B cell (primary cell): ENCODE measurements at regions not wholly inside any gene's neighbourhood (a gene's known extent, or its start where the extent isn't known, plus 50 kb on each side); places are given as distances from the start of the nearest gene placed in this dataset.

Experiments
- ATAC-seq: fragments of 200-7000 bp; cut with Tn5 transposase; one replicate; pipeline ENCODE4 v1.10.0; 2021; ENCODE audit warnings: low read depth, mild to moderate bottlenecking, moderate number of reproducible peaks, moderate library complexity
- CTCF ChIA-PET: fragments of 350-600 bp; sonication (Branson Sonifier 250); formaldehyde crosslinking; loops from one replicate; lab custom pipeline; 2021; ENCODE audit warnings: antibody characterized with exemption, inconsistent platforms; lab: Charles Lee
- POLR2A ChIA-PET: fragments of 350-600 bp; sonication (Branson Sonifier 250); formaldehyde crosslinking; loops from one replicate; lab custom pipeline; 2021; ENCODE audit warnings: antibody characterized with exemption; lab: Charles Lee
- DNase-seq: peaks from one replicate; pipeline ENCODE4 v3.0.0; 2013
- H2AFZ ChIP-seq: 2 replicates; pipeline ENCODE4 v1.6.1; 2012; ENCODE audit warnings: mild to moderate bottlenecking, low read depth, low read length; ENCODE audit not compliant: insufficient read depth, poor library complexity, severe bottlenecking
- H3K27ac ChIP-seq, 2 donors: 1 replicate in 1 of 2; 2 replicates in 1 of 2; pipeline ENCODE4 v1.5.1; 2012 to 2013; ENCODE audit warnings: low read length in 2 of 2, mild to moderate bottlenecking in 2 of 2, moderate library complexity in 1 of 2
- H3K27me3 ChIP-seq, 4 experiments: fragments of 200-600 bp in 1 of 4; sonication (generic) in 1 of 4; replicated peaks in 1 of 4; 1 replicate in 2 of 4; 2 replicates in 2 of 4; pipeline versions ENCODE4 v1.6.1 to v1.7.0; 2013 to 2016; ENCODE audit warnings: low read length in 3 of 4, mild to moderate bottlenecking in 2 of 4, mixed read lengths in 1 of 4, moderate library complexity in 1 of 4; ENCODE audit not compliant: insufficient read depth in 4 of 4, control insufficient read depth in 3 of 4; ENCODE audit errors: control extremely low read depth in 1 of 4
- H3K36me3 ChIP-seq, 2 experiments: replicated peaks in 1 of 2; 1 replicate in 1 of 2; 2 replicates in 1 of 2; pipeline versions ENCODE4 v1.6.1 to v1.7.1; 2013; ENCODE audit warnings: low read length in 1 of 2; ENCODE audit not compliant: insufficient read depth in 2 of 2, control insufficient read depth in 1 of 2; ENCODE audit errors: control extremely low read depth in 1 of 2, extremely low read depth in 1 of 2
- H3K4me1 ChIP-seq, 2 donors: fragments of 200-600 bp in 1 of 2; sonication (generic) in 1 of 2; 1 replicate in 1 of 2; 2 replicates in 1 of 2; pipeline versions ENCODE4 v1.5.1 to v1.6.1; 2013 to 2017; ENCODE audit warnings: low read length in 2 of 2; ENCODE audit not compliant: control insufficient read depth in 2 of 2, insufficient read depth in 2 of 2
- H3K4me2 ChIP-seq: replicated peaks from 2 replicates; pipeline ENCODE3; 2012; ENCODE audit warnings: mild to moderate bottlenecking, low read depth, low read length; ENCODE audit not compliant: poor library complexity, severe bottlenecking
- H3K4me3 ChIP-seq, 5 experiments: fragments of 200-600 bp in 1 of 5; sonication (generic) in 1 of 5; 1 replicate in 3 of 5; 2 replicates in 2 of 5; pipeline versions ENCODE4 v1.5.1 to v1.7.0; 2011 to 2016; ENCODE audit warnings: low read length in 4 of 5, mild to moderate bottlenecking in 4 of 5, low read depth in 2 of 5, control low read depth in 1 of 5, moderate library complexity in 1 of 5; ENCODE audit not compliant: insufficient read depth in 1 of 5; ENCODE audit errors: control extremely low read depth in 1 of 5, extremely low read depth in 1 of 5
- H3K79me2 ChIP-seq: fragments of 200-600 bp; sonication (generic); one replicate; pipeline ENCODE4 v1.6.0; 2016; ENCODE audit warnings: low read length; ENCODE audit not compliant: control insufficient read depth, insufficient read depth
- H3K9ac ChIP-seq: fragments of 200-600 bp; sonication (generic); 2 replicates; pipeline ENCODE4 v1.6.1; 2017; ENCODE audit warnings: mild to moderate bottlenecking, low read length, moderate library complexity
- H3K9me3 ChIP-seq, 3 donors: one replicate each; pipeline versions ENCODE4 v1.6.1 to v1.7.1; 2013; ENCODE audit warnings: low read length in 2 of 3; ENCODE audit not compliant: control insufficient read depth in 2 of 3, insufficient read depth in 1 of 3; ENCODE audit errors: control extremely low read depth in 1 of 3
- H4K20me1 ChIP-seq: 2 replicates; pipeline ENCODE4 v1.6.0; 2012; ENCODE audit warnings: mild to moderate bottlenecking, low read length; ENCODE audit not compliant: insufficient read depth, control insufficient read depth, poor library complexity, severe bottlenecking
- H3K27ac Mint-ChIP-seq: one replicate; pipeline ENCODE4 v1.8.0; 2021; ENCODE audit warnings: mixed read lengths
- H3K27me3 Mint-ChIP-seq: one replicate; pipeline ENCODE4 v1.8.0; 2021; ENCODE audit warnings: mixed read lengths
- H3K4me1 Mint-ChIP-seq: one replicate; pipeline ENCODE4 v1.8.0; 2021; ENCODE audit warnings: mixed read lengths
- H3K4me3 Mint-ChIP-seq: one replicate; pipeline ENCODE4 v1.8.0; 2021; ENCODE audit warnings: mixed read lengths
- H3K9me3 Mint-ChIP-seq: one replicate; pipeline ENCODE4 v1.8.0; 2022; ENCODE audit warnings: mixed read lengths; ENCODE audit not compliant: insufficient read depth
- CTCF ChIP-seq: fragments of 200-600 bp; IDR thresholded peaks from one replicate; pipeline ENCODE4 v1.8.0; 2022; ENCODE audit warnings: antibody characterized with exemption, mild to moderate bottlenecking
- EZH2 ChIP-seq: IDR thresholded peaks from 2 replicates; pipeline ENCODE4 v1.6.1; 2012; ENCODE audit warnings: borderline replicate concordance, low read depth, mild to moderate bottlenecking, moderate library complexity, low read length; ENCODE audit not compliant: insufficient read depth, poor library complexity, severe bottlenecking
- WGBS: methylation state at CpG from one replicate; pipeline ENCODE4 v1.1.5; 2013; ENCODE audit warnings: missing lambda C conversion rate; ENCODE audit not compliant: insufficient coverage; 5-methylcytosine and 5-hydroxymethylcytosine counted together
- intact Hi-C: fragments of 100-400 bp; cut with micrococcal nuclease; formaldehyde crosslinking; loops from one replicate; pipeline ENCODE4 v1.10.0; 2022

GRCh38 chrX:77003530-77003929 lies 443.7 kb upstream of the FGF16 start:
- intact Hi-C loops = no loop called here
- CTCF ChIA-PET = no interaction called here
- Mint-ChIP-seq H3K4me3 (no peak overlapping the region), H3K27ac (no peak overlapping the region), H3K27me3 (no peaks in the 10 kb centered on the region), H3K4me1 (no peaks in the 10 kb centered on the region), H3K9me3 (peaks cover 2% of the 10 kb centered on the region)
- no peak overlapping the region for H2AFZ ChIP-seq
- POLR2A ChIA-PET = no interaction called here
- ATAC-seq (no peak), DNase-seq (no peak)
- TF ChIP-seq CTCF (no peak), EZH2 (no peak)
- H3K9me3 ChIP-seq = no peaks in the 10 kb centered on the region
- no peaks in the 10 kb centered on the region for H3K4me1 ChIP-seq
- H3K27me3 ChIP-seq = no peaks in the 10 kb centered on the region
- no peaks in the 10 kb centered on the region for H3K36me3 ChIP-seq
- no peak overlapping the region for H3K4me3 ChIP-seq
- H3K4me2 ChIP-seq = no peak overlapping the region
- no CpG with 5 or more reads among the region's 1 CpG for WGBS
- no peaks in the 10 kb centered on the region for H4K20me1 ChIP-seq
- no peak overlapping the region for H3K9ac ChIP-seq
- H3K79me2 ChIP-seq = no peaks in the 10 kb centered on the region
- H3K27ac ChIP-seq = no peak overlapping the region

- Mint-ChIP-seq H3K27ac (no peak overlapping the region), H3K4me1 (no peaks in the 10 kb centered on the region), H3K4me3 (no peak overlapping the region), H3K9me3 (peaks cover 2% of the 10 kb centered on the region), H3K27me3 (no peaks in the 10 kb centered on the region)
- Histone ChIP-seq H3K4me2 (no peak overlapping the region), H3K79me2 (no peaks in the 10 kb centered on the region), H3K36me3 (no peaks in the 10 kb centered on the region), H3K27me3 (no peaks in the 10 kb centered on the region), H3K9me3 (no peaks in the 10 kb centered on the region), H4K20me1 (no peaks in the 10 kb centered on the region), H3K4me3 (no peak overlapping the region), H3K27ac (no peak overlapping the region), H2AFZ (no peak overlapping the region), H3K9ac (no peak overlapping the region), H3K4me1 (no peaks in the 10 kb centered on the region)
- intact Hi-C loops = no loop called here
- no peak for DNase-seq
- ATAC-seq = no peak
- ChIA-PET CTCF (no interaction called here), POLR2A (no interaction called here)
- no peak for TF ChIP-seq CTCF
- no peak for TF ChIP-seq EZH2
- WGBS = 58% methylated on average over 2 of the region's 3 CpGs
Measured at GRCh38 chrX:77003956-77004355, 443.2 kb upstream of the FGF16 start.
